ENCODE measurements at regions not wholly inside any gene's neighbourhood (a gene's known extent, or its start where the extent isn't known, plus 50 kb on each side); places are given as distances from the start of the nearest gene placed in this dataset.

DNA sequence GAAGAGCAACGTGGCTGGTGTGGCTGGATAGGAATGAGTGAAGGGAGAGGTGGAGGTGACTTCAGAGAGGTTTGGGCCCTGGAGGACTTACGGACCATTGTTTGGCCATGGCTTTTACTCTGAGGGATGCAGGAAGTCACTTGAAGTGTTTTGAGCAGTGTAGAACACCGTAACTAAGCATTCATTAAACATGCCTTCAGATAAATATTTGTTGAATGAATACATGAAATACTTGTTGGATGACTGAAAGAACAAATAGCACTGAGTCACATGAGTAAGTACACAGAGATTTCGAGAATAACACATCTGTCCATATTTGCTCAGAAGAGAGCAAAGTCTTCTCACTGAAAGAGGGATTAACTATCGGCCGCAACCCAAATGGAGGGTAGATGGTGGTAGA lies 182.7 kb upstream of the SNX19 start:
- TF ChIP-seq, protein P1, sequence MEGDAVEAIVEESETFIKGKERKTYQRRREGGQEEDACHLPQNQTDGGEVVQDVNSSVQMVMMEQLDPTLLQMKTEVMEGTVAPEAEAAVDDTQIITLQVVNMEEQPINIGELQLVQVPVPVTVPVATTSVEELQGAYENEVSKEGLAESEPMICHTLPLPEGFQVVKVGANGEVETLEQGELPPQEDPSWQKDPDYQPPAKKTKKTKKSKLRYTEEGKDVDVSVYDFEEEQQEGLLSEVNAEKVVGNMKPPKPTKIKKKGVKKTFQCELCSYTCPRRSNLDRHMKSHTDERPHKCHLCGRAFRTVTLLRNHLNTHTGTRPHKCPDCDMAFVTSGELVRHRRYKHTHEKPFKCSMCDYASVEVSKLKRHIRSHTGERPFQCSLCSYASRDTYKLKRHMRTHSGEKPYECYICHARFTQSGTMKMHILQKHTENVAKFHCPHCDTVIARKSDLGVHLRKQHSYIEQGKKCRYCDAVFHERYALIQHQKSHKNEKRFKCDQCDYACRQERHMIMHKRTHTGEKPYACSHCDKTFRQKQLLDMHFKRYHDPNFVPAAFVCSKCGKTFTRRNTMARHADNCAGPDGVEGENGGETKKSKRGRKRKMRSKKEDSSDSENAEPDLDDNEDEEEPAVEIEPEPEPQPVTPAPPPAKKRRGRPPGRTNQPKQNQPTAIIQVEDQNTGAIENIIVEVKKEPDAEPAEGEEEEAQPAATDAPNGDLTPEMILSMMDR (IDR thresholded peaks at IDR 0.05; ENCODE audit: borderline replicate concordance, control extremely low read depth, extremely low read depth, insufficient read depth, missing control alignments) = no peak
- in situ Hi-C loops (cut with MboI; ENCODE audit: low sequenced_read_pairs, unreplicated experiment) = no loop called here
- DNase-seq (ENCODE audit: low spot score) = no peak

- no peak for DNase-seq (ENCODE audit: low spot score)
- TF ChIP-seq, protein P1 (IDR thresholded peaks at IDR 0.05; ENCODE audit: borderline replicate concordance, control extremely low read depth, extremely low read depth, insufficient read depth, missing control alignments) = no peak
- in situ Hi-C loops (cut with MboI; ENCODE audit: low sequenced_read_pairs, unreplicated experiment) = no loop called here
These were observed 183.5 kb upstream of the SNX19 start for GRCh38 chr11:131099746-131100145.

DNA sequence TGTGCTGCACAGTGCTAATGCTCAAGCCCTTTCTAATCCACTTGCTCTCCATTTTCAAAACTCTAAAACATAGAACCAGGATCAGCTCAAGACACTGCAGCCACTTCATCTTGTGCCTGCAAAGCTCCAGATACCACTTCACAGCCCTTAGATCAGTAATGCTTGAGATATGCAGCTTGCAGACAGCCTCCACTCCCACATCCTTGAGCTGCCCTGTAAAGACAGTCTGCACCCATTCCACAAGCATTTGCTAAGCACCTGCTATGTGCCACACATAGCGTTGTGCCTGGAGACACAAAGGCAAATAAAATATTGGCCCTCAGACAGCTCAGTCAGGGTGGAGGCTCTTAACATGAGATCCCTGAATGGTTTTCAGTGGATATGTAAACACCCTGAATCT lies 192.5 kb upstream of the SNX19 start:
- TF ChIP-seq, protein P1 (IDR thresholded peaks at IDR 0.05; ENCODE audit: borderline replicate concordance, control extremely low read depth, extremely low read depth, insufficient read depth, missing control alignments) = no peak
- in situ Hi-C loops (cut with MboI; ENCODE audit: low sequenced_read_pairs, unreplicated experiment) = no loop called here
- DNase-seq (ENCODE audit: low spot score) = no peak

DNA sequence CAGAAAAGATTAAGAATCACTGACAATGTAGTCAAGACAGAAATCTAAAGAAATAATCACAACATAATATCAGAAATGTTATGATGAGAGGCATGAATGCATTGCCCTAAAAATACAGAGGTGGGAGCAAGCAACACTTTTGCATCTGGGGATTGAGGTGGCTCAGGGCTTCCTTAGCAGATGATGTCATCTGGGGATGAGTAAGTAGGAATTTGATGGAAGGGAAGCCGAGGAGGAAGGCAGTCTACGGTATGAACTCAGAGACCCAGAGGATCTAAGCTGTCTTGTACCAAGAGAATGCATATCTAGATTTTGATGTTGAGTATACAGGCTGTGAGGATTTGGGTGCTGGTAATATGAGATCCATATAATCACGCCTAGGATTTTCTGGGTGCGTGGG lies 193.0 kb upstream of the SNX19 start:
- no peak for DNase-seq (ENCODE audit: low spot score)
- TF ChIP-seq, protein P1 (IDR thresholded peaks at IDR 0.05; ENCODE audit: borderline replicate concordance, control extremely low read depth, extremely low read depth, insufficient read depth, missing control alignments) = no peak
- in situ Hi-C loops (cut with MboI; ENCODE audit: low sequenced_read_pairs, unreplicated experiment) = no loop called here

- in situ Hi-C loops (cut with MboI; ENCODE audit: low sequenced_read_pairs, unreplicated experiment) = no loop called here
- TF ChIP-seq, protein P1 (IDR thresholded peaks at IDR 0.05; ENCODE audit: borderline replicate concordance, control extremely low read depth, extremely low read depth, insufficient read depth, missing control alignments) = no peak
These were observed 193.5 kb upstream of the SNX19 start for GRCh38 chr11:131109790-131110189.

GRCh38 chr11:131111775-131112174 lies 195.5 kb upstream of the SNX19 start:
- TF ChIP-seq, protein P1 (IDR thresholded peaks at IDR 0.05; ENCODE audit: borderline replicate concordance, control extremely low read depth, extremely low read depth, insufficient read depth, missing control alignments) = no peak
- in situ Hi-C loops (cut with MboI; ENCODE audit: low sequenced_read_pairs, unreplicated experiment) = no loop called here
- no peak for DNase-seq (ENCODE audit: low spot score)

More at GRCh38 chr11:131109790-131110189, 193.5 kb upstream of the SNX19 start:
- no peak for DNase-seq (ENCODE audit: low spot score)

DNA sequence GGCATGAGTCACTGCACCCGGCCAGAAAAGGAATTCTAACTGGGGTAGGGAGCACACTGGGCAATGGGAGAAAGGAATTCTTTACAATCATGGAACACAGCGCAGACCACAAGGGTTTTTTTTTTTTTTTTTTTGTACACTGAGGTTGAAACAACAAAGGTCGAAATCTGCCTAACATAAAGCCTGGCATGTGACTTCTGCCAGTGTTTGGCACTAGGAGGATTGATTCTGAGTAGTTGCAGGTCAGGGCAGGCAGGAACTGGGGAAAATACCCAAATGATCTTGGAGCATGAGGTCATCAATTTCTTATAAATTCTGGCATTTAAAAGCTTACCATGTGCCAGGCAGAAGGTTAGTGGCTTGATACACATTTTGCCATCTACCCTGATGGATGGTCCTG lies 202.0 kb upstream of the SNX19 start:
- in situ Hi-C loops (cut with MboI; ENCODE audit: low sequenced_read_pairs, unreplicated experiment) = no loop called here

More for the DNA sequence above, 202.0 kb upstream of the SNX19 start:
- no peak for DNase-seq (ENCODE audit: low spot score)
- TF ChIP-seq, protein P1 (IDR thresholded peaks at IDR 0.05; ENCODE audit: borderline replicate concordance, control extremely low read depth, extremely low read depth, insufficient read depth, missing control alignments) = no peak

Data from GM13976 (cell line).